ENCODE measurements at regions not wholly inside any gene's neighbourhood (a gene's known extent, or its start where the extent isn't known, plus 50 kb on each side); places are given as distances from the start of the nearest gene placed in this dataset.
"Not testable (repeated sequence)": the region's sequence is repeated elsewhere in the genome, so short reads cannot be mapped to it uniquely, and the experiment has no call there.

GRCh38 chr5:103793595-103794182, 231.1 kb upstream of the NUDT12 start:
- DNase-seq = no peak

- DNase-seq = no peak
These were observed 223.0 kb upstream of the NUDT12 start for GRCh38 chr5:103785569-103785968.

DNA sequence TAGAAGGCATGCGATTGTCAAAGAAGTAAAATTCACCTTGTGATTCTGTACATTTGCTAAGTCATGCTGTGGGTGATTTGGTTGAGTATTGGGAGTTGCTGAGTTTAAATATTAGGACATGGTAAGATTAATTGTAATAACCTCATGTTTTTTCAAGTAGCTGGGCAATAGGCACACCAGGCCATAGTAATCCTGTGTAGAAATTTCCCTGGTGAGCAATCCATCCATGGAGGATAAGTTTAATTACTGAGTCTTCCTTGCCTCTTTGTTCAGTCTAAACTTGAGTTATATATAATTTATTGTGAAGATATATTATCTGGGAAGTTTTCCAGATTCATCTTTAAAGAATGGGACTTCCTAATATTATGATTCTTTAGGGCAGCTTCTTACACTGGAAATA, 221.1 kb upstream of the NUDT12 start:
- no peak for DNase-seq

DNA sequence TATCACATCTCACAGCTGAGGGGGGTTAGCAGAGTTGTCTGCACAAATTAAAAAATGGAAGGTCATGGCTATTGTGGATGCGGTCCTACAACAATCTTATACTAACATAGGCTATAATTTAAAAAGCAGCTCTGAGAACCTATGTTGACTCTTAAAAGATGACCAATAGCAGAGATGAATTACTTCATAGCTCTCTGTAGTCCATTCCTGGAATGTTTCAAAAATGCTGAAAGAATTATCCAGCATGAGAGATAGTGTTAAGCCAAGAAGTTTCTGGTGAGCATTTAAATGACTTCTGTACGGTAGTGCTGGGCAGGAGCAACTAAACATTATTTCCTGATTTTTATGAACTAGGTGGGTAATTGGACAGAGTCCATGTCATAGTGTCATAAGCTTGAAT, 218.2 kb upstream of the NUDT12 start:
- DNase-seq = no peak

GRCh38 chr5:103774721-103775120, 212.1 kb upstream of the NUDT12 start:
- peak; percentile 9 for DNase-seq

DNA sequence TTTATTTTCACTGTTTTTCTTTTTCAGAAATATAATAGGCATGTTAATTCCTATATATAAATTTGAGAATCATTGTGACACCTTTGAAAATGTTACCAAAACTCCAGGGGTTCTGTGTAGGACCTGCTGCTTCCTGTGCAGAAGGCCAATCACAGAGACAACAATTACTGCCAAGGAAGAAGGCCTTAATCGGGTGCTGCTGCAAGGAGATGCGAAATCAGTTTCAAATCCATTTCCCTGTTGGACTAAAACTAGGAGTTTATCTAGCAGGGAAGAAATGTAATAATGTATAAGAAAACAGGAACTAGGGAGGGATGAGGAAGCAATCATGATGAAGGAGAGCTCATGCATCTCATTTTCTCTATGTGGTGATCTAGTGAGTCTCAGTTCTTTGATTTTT, 209.7 kb upstream of the NUDT12 start:
- no peak for DNase-seq

GRCh38 chr5:103764403-103764802, 201.8 kb upstream of the NUDT12 start:
- no peak for DNase-seq

DNA sequence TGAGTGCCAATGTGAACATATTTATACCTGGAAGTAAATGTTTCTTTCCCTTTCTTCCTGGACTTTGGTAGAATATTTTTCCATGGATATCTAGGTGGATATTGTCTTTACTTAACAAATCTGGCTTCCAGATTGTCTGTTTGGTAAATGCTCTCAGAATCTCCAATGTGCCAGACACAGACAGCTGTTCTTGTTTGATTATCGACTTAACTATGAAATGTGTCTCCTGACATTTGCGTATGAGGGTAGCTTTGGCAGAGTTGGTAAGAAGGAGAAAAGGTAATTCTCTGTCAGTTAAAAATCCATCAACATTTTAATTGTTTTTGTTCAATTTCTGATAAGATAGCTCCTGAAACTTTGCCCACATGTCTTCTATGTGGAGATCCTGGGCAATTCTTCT, 196.4 kb upstream of the NUDT12 start:
- no peak for DNase-seq

DNA sequence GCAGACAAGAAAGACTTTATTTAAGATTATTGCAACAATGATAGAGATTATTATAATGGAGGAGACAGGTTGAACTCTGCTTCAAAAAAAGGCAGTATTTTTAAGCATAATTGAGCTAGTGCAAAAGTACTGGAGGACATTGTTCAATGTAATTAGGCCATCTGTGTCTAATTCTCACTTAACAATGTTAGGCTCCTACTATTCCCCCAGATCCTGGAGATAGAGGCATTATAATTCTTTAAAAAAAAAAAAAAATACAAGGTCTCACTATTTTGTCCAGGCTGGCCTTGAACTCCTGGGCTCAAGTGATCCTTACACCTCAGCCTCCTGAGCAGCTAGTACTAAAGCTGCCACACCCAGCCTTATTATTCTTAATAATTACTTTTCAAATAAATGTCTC, 193.4 kb upstream of the NUDT12 start:
- no peak for DNase-seq

DNA sequence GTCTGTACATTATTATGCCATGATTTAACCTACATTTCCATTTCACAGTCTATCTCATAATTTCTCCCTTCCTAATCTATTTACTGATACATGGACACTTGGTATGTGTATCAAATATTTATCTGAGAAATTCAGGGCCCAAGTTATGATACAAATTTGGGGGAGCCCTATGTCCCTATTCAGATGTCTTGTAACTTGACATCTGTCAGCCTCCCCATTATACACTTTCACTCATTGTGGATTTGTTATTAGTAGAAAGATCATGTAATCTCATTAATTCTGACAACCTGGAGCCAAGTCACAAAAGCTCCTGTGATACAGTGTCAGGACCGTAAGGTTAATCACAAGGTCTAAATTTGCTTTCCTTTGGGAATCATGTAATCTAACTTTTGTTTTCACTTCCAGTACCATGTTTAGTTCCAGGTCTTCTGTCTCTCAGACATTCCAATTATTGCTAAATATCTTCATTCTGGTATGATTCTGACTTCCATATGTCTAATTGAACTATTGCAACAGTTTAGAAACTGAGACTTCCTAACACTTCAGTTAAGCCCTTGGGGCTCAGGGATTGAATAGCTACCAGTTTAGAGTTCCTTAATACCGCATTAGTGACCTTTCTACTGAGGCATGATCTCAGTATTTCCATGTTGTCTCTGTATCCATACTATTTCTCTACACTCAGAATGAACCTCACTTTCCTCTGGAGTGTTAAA, 182.9 kb upstream of the NUDT12 start:
- DNase-seq = no peak

DNA sequence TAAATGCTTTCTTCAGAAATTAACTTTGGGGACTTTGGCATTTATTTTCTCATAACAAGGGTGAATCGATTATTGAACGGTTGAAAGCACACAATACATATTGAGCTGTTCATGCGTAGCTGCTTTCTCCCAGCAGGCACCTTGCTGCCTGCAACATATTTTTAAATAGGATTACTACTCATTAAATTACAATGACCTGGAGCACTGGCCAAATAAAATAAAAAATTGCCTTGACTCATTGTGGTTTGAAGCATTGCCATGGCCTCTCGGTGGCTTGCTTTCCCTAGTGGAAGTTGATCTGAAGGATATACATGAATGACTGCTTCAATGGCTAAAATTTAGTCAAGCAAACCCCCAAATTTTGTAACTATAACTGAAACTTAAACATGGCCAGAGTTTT, 181.6 kb upstream of the NUDT12 start:
- no peak for DNase-seq

DNA sequence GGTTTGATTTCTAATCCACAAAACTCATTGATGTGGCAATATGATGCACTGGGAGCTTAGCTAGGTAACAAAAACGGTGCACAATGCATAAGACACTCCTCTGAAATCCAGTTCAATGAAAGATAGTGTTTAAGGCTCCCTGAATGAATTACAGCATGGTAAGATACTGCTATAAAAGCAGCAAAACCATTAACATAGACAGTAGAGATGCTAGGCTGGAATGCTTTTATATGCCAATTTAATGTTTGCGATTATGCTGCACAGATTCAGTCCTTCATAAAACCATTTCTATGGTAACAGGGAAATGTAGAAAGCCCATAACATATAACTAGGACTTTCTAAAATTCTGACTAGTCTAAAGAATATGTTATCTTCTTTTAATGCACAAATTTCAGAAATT, 180.8 kb upstream of the NUDT12 start:
- no peak for DNase-seq

GRCh38 chr5:103741984-103742383, 179.4 kb upstream of the NUDT12 start:
- no peak for DNase-seq

GRCh38 chr5:103736343-103736742, 173.8 kb upstream of the NUDT12 start:
- not testable (repeated sequence) for DNase-seq

DNA sequence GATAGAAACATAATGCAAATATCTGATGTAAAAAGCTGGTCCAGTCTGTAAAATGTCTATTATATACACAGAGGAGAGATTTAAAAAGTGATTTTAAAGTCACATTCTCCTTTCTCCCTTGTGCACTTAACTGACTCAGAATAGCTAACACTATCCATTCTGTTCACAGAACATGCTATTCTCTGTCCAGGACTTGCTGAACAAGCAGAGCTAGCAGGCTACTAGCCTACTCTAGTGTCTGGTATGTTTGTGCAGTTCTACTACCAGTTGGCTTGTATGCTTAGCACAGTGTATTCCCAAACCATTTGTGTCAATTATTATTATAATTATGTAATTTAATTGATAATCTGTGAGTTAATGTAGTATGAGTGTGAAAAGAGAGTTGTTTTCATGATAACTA, 161.7 kb upstream of the NUDT12 start:
- DNase-seq = no peak

DNA sequence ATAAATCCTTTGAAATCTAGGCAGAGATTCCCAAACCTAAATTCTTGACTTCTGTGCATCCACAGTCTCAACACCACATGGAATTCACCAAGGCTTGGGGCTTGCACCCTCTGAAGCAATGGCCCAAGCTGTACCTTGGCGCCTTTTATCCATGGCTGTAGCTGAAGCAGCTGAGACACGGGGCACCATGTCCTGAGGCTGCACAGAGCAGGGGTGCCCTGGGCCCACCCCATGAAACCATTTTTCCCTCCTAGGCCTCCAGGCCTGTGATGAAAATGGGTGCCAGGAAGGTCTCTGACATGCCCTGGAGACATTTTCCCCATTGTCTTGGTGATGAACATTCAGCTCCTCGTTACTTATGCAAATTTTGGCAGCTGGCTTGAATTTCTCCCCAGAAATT, 158.6 kb upstream of the NUDT12 start:
- DNase-seq = no peak

DNA sequence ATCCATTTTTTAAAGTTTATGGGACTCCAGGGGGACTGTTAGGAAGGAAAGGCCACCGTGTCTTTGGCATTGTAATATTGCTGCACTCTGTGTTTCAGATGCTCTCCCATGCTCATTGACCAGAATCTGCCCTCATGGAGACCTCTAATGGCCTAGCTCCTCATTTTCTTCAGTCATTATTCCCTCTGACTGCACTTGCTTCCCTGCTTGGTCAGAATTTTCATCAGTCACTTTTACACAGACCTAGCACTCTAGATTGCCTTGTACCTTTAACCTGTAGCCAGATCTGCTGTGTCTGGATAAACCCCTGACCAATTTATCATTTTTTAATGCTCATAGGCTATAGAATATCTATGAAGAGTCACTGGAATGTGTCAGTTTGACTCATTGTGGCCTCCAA, 155.5 kb upstream of the NUDT12 start:
- DNase-seq = no peak

GRCh38 chr5:103708601-103709000, 146.0 kb upstream of the NUDT12 start:
- no peak for DNase-seq

- DNase-seq = no peak
These were observed 144.5 kb upstream of the NUDT12 start for GRCh38 chr5:103706939-103707682.

- DNase-seq = no peak
These were observed 141.0 kb upstream of the NUDT12 start for GRCh38 chr5:103703617-103704016.

GRCh38 chr5:103693517-103693916, 130.9 kb upstream of the NUDT12 start:
- DNase-seq = no peak

DNA sequence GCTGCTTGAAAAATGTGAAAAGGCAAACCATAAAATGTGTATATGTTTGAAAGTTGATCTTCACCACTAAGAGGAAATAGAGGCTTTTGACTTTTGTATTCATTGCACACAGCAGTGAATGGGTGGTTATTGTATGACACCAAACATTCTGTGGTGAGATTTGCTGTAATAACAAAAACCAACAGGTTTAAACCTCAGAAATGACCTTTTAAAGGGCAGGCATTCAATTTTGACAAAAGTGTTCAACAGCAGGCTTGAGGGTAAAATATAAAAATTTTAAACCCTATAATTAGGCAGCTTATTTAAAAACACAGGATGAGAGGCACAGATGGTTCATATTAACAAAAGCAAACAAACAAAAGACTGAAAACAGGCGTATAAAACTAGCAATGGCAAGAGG, 128.1 kb upstream of the NUDT12 start:
- no peak for DNase-seq

- no peak for DNase-seq
These were observed 117.3 kb upstream of the NUDT12 start for GRCh38 chr5:103679873-103680272.

DNA sequence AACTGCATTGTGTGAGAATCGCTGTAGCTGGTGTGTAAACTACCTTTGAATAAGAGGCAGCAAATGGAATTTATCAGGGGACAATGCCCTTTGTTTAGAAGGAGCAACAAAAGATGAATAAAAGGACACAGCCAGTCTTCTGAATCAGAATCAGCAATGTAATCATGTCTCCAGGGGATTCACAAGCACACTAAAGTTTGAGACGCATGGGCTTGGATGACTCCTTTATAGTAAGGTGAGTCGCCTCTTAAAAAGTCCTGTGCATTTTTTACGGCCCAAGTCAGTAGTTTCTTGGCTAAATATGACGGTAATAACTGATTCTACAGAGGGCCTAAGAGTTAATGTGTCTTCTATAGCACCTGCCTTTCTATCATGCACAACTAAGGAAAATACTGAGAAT, 113.6 kb upstream of the NUDT12 start:
- DNase-seq = not testable (repeated sequence)

Data from right kidney (tissue), 1 donor.